ENCODE measurements at regions not wholly inside any gene's neighbourhood (a gene's known extent, or its start where the extent isn't known, plus 50 kb on each side); places are given as distances from the start of the nearest gene placed in this dataset.

DNA sequence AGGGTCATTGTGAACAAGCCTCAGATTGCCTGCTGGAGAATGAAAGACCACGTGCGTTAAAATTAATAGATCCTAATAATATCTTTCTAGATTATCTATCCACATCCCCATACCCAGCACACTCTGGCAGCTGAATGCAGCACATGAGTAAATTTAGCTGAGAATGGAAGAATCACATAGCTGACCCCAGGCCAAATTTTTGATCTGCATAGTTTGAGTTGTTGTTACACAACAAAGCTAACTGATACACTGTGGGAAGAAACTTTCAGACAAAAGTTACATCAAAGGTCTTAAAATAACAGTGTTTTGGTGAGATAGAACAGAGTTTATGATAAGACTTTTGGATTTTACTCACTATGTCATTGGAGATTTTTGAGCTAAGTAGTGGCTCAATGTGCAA lies 72.4 kb upstream of the ANXA10 start:
- intact Hi-C loops (cut with DNase I; ENCODE audit: low total_unique reads) = no loop called here
- in situ Hi-C loops (cut with MboI; ENCODE audit: low pct_ligation_motif_present in 1 of 4, low pct_unique_long_range_greater_than_20kb in 1 of 4, low sequenced_read_pairs in 3 of 4) = no loop called here
- no peak for DNase-seq
- 91 to 93% methylated on average over 2 of the region's 2 CpGs for WGBS, 2 donors (ENCODE audit: low coverage in 1 of 2)
- Histone ChIP-seq H3K36me3 (no peaks in the 10 kb centered on the region), H3K9me3 (no peaks in the 10 kb centered on the region), H3K4me1 (no peaks in the 10 kb centered on the region), H3K4me3 (no peak overlapping the region), H3K27ac (no peak overlapping the region), H3K27me3 (no peaks in the 10 kb centered on the region)
- TF ChIP-seq EP300 (IDR thresholded peaks at IDR 0.05; ENCODE audit: low read depth) (no peak), POLR2A (IDR thresholded peaks at IDR 0.05) (no peak), POLR2AphosphoS5 (IDR thresholded peaks at IDR 0.05) (no peak)
- TF ChIP-seq, protein P1, sequence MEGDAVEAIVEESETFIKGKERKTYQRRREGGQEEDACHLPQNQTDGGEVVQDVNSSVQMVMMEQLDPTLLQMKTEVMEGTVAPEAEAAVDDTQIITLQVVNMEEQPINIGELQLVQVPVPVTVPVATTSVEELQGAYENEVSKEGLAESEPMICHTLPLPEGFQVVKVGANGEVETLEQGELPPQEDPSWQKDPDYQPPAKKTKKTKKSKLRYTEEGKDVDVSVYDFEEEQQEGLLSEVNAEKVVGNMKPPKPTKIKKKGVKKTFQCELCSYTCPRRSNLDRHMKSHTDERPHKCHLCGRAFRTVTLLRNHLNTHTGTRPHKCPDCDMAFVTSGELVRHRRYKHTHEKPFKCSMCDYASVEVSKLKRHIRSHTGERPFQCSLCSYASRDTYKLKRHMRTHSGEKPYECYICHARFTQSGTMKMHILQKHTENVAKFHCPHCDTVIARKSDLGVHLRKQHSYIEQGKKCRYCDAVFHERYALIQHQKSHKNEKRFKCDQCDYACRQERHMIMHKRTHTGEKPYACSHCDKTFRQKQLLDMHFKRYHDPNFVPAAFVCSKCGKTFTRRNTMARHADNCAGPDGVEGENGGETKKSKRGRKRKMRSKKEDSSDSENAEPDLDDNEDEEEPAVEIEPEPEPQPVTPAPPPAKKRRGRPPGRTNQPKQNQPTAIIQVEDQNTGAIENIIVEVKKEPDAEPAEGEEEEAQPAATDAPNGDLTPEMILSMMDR (IDR thresholded peaks at IDR 0.05) = no peak

DNA sequence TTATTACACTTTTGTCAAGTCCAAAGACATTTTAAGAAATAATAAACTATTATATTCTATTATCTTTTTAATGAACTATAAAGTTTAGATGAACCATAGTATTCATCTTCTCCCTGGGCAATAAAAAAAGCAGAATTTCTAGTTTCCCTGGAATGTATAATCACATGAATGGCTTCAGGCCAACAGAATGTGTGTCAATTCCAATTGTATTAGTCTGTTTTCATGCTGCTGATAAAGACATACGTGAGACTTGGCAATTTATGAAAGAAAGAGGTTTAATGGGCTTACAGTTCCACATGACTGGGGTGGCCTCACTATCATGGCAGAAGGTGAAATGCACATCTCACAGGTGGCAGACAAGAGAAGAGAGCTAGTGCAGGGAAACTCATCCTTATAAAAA lies 70.7 kb upstream of the ANXA10 start:
- Histone ChIP-seq H3K4me1 (no peaks in the 10 kb centered on the region), H3K36me3 (no peaks in the 10 kb centered on the region), H3K27me3 (no peaks in the 10 kb centered on the region), H3K9me3 (no peaks in the 10 kb centered on the region), H3K27ac (no peak overlapping the region), H3K4me3 (no peak overlapping the region)
- DNase-seq = no peak
- TF ChIP-seq, protein P1 (IDR thresholded peaks at IDR 0.05) = no peak
- TF ChIP-seq POLR2AphosphoS5 (IDR thresholded peaks at IDR 0.05) = no peak
- no peak for TF ChIP-seq EP300 (IDR thresholded peaks at IDR 0.05; ENCODE audit: low read depth)
- TF ChIP-seq POLR2A (IDR thresholded peaks at IDR 0.05) = no peak
- WGBS, 2 donors (ENCODE audit: low coverage in 1 of 2) = 36 to 37% methylated on average over 1 of the region's 1 CpG
- in situ Hi-C loops (cut with MboI; ENCODE audit: low pct_ligation_motif_present in 1 of 4, low pct_unique_long_range_greater_than_20kb in 1 of 4, low sequenced_read_pairs in 3 of 4) (no loop called here), intact Hi-C loops (cut with DNase I; ENCODE audit: low total_unique reads) (no loop called here)

DNA sequence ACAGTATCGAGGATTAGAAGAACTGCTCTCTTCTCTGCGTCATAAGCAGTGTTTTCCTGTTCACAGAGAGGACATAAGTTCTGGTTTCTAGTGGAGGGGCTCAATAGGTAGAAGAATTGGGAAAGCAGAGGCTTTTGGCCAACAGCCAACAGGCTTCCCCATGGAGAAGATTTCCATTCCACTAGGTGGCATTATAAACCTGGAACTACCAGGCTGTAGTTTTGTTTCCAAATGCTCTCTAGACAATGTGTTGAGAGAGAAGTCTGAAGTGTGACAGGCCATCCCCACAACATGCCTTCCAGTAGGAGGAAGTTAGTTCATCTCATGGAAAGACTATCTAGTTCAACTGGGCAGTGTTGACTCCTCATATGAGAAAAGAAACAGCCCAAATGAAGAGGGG lies 63.8 kb upstream of the ANXA10 start:
- intact Hi-C loops (cut with DNase I; ENCODE audit: low total_unique reads) = no loop called here
- WGBS, 2 donors (ENCODE audit: low coverage in 1 of 2) = 82 to 93% methylated on average over 2 of the region's 2 CpGs
- H3K4me1 ChIP-seq = no peaks in the 10 kb centered on the region
- in situ Hi-C loops (cut with MboI; ENCODE audit: low pct_ligation_motif_present in 1 of 4, low pct_unique_long_range_greater_than_20kb in 1 of 4, low sequenced_read_pairs in 3 of 4) = no loop called here
- TF ChIP-seq POLR2AphosphoS5 (IDR thresholded peaks at IDR 0.05) (no peak), POLR2A (IDR thresholded peaks at IDR 0.05) (no peak), EP300 (IDR thresholded peaks at IDR 0.05; ENCODE audit: low read depth) (no peak)
- TF ChIP-seq, protein P1 (IDR thresholded peaks at IDR 0.05) = no peak
- H3K9me3 ChIP-seq = no peaks in the 10 kb centered on the region
- no peak for DNase-seq
- H3K36me3 ChIP-seq = no peaks in the 10 kb centered on the region
- H3K4me3 ChIP-seq = no peak overlapping the region
- H3K27me3 ChIP-seq = no peaks in the 10 kb centered on the region
- H3K27ac ChIP-seq = no peak overlapping the region

DNA sequence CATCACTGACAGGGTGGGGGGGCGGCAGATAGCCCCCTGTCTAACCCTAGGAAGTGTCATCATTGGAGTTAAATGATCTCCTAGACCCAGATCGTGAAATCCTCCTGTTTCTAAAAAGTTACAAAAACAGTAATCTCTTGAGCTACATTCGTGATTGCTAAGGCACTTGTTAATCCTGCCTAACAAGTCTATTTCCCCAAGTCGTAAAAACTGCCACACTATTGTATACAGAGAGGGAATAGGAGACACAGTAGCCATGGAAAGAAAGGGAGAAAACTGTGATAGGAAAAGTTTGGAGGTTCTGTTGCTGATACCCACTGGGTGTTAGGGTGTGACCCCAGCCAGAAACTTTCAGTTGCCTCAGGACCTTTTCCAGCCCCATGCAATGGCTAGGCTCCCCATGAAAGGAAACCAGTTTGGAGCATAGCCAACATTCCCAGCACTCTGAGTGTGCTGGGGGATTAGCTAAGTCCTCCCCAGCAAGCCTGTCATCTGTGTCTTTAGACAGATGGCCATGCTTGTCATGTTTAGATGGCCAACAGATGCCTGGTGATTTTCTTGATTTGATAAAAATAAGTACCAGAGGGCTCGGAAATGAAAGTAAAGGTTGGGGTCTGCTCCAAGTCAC lies 63.3 kb upstream of the ANXA10 start:
- H3K9me3 ChIP-seq = no peaks in the 10 kb centered on the region
- 39 to 44% methylated on average over 2 to 5 of the region's 5 CpGs for WGBS, 2 donors (ENCODE audit: low coverage in 1 of 2)
- no peak overlapping the region for H3K27ac ChIP-seq
- DNase-seq = no peak
- intact Hi-C loops (cut with DNase I; ENCODE audit: low total_unique reads) = no loop called here
- H3K36me3 ChIP-seq = no peaks in the 10 kb centered on the region
- H3K4me1 ChIP-seq = no peaks in the 10 kb centered on the region
- H3K27me3 ChIP-seq = no peaks in the 10 kb centered on the region
- H3K4me3 ChIP-seq = no peak overlapping the region
- in situ Hi-C loops (cut with MboI; ENCODE audit: low pct_ligation_motif_present in 1 of 4, low pct_unique_long_range_greater_than_20kb in 1 of 4, low sequenced_read_pairs in 3 of 4) = no loop called here
- TF ChIP-seq POLR2A (IDR thresholded peaks at IDR 0.05) = no peak
- TF ChIP-seq EP300 (IDR thresholded peaks at IDR 0.05; ENCODE audit: low read depth) = no peak
- TF ChIP-seq, protein P1 (IDR thresholded peaks at IDR 0.05) = no peak
- no peak for TF ChIP-seq POLR2AphosphoS5 (IDR thresholded peaks at IDR 0.05)

Data from transverse colon (tissue), 4 donors.